CD14-positive monocyte (primary cell): ENCODE measurements at regions not wholly inside any gene's neighbourhood (a gene's known extent, or its start where the extent isn't known, plus 50 kb on each side); places are given as distances from the start of the nearest gene placed in this dataset.

ENCODE experiments used
- DNase-seq, 3 donors: peaks; one replicate each; pipeline ENCODE4 v3.0.0-alpha.2; 2011 to 2022
- H2AFZ ChIP-seq: 2 replicates; pipeline ENCODE4 v1.6.0; 2012; ENCODE audit warnings: mild to moderate bottlenecking, low read depth, low read length, inconsistent platforms; ENCODE audit not compliant: insufficient read depth, poor library complexity, severe bottlenecking
- H3K27ac ChIP-seq, 2 donors: 1 replicate in 1 of 2; 2 replicates in 1 of 2; pipeline ENCODE4 v1.5.1; 2012 to 2013; ENCODE audit warnings: low read length in 2 of 2, control low read depth in 1 of 2, inconsistent platforms in 1 of 2, low read depth in 1 of 2, mild to moderate bottlenecking in 1 of 2
- H3K27me3 ChIP-seq, 2 donors: one replicate each; pipeline versions ENCODE4 v1.6.0 to v1.6.1; 2011 to 2013; ENCODE audit warnings: low read length in 2 of 2; ENCODE audit not compliant: control insufficient read depth in 2 of 2, insufficient read depth in 2 of 2
- H3K36me3 ChIP-seq, 2 donors: replicated peaks in 1 of 2; 1 replicate in 1 of 2; 2 replicates in 1 of 2; pipeline versions ENCODE4 v1.5.1 to v1.6.1; 2012 to 2013; ENCODE audit warnings: low read length in 2 of 2, control low read depth in 1 of 2, inconsistent platforms in 1 of 2, mild to moderate bottlenecking in 1 of 2; ENCODE audit not compliant: insufficient read depth in 2 of 2, control insufficient read depth in 1 of 2
- H3K4me1 ChIP-seq, 2 donors: 1 replicate in 1 of 2; 2 replicates in 1 of 2; pipeline versions ENCODE4 v1.5.1 to v1.6.1; 2012 to 2013; ENCODE audit warnings: low read length in 2 of 2, control low read depth in 1 of 2, inconsistent platforms in 1 of 2, mild to moderate bottlenecking in 1 of 2, moderate library complexity in 1 of 2; ENCODE audit not compliant: insufficient read depth in 2 of 2, control insufficient read depth in 1 of 2
- H3K4me2 ChIP-seq: replicated peaks from 2 replicates; pipeline ENCODE3; 2012; ENCODE audit warnings: low read length, moderate library complexity, mild to moderate bottlenecking; ENCODE audit not compliant: poor library complexity, severe bottlenecking; ENCODE audit errors: extremely low read depth
- H3K4me3 ChIP-seq, 3 experiments: fragments of 200-600 bp in 1 of 3; sonication (generic) in 1 of 3; replicated peaks in 1 of 3; 1 replicate in 2 of 3; 2 replicates in 1 of 3; pipeline ENCODE4 v1.5.1; 2011 to 2013; ENCODE audit warnings: low read length in 3 of 3, mild to moderate bottlenecking in 3 of 3, control low read depth in 2 of 3, low read depth in 2 of 3, inconsistent platforms in 1 of 3, moderate library complexity in 1 of 3
- H3K79me2 ChIP-seq: 2 replicates; pipeline ENCODE4 v1.6.0; 2012; ENCODE audit warnings: mild to moderate bottlenecking, control low read depth, inconsistent platforms, low read length, moderate library complexity; ENCODE audit not compliant: insufficient read depth
- H3K9ac ChIP-seq: 2 replicates; pipeline ENCODE4 v1.6.0; 2017; ENCODE audit warnings: low read length, mild to moderate bottlenecking; ENCODE audit not compliant: insufficient read depth, poor library complexity, severe bottlenecking
- H3K9me3 ChIP-seq, 2 donors: replicated peaks in 1 of 2; 1 replicate in 1 of 2; 2 replicates in 1 of 2; pipeline versions ENCODE4 v1.5.1 to v1.6.1; 2012 to 2013; ENCODE audit warnings: low read length in 2 of 2, control low read depth in 1 of 2; ENCODE audit not compliant: control insufficient read depth in 1 of 2, insufficient read depth in 1 of 2
- H4K20me1 ChIP-seq: 2 replicates; pipeline ENCODE4 v1.6.0; 2012; ENCODE audit warnings: mild to moderate bottlenecking, low read length, control low read depth, moderate library complexity; ENCODE audit not compliant: insufficient read depth
- H3K27ac Mint-ChIP-seq, 7 donors: one replicate each; pipeline ENCODE4 v1.8.0; 2020; ENCODE audit warnings: mild to moderate bottlenecking in 7 of 7, mixed read lengths in 7 of 7, moderate library complexity in 6 of 7, inconsistent platforms in 2 of 7
- H3K27me3 Mint-ChIP-seq, 3 donors: one replicate each; pipeline ENCODE4 v1.8.0; 2021 to 2022; ENCODE audit warnings: low read depth in 3 of 3, mild to moderate bottlenecking in 3 of 3, mixed read lengths in 3 of 3, moderate library complexity in 3 of 3, inconsistent platforms in 1 of 3
- H3K36me3 Mint-ChIP-seq, 2 donors: one replicate each; pipeline ENCODE4 v1.8.0; 2020; ENCODE audit warnings: mixed read lengths in 2 of 2, inconsistent platforms in 1 of 2, mild to moderate bottlenecking in 1 of 2
- H3K4me1 Mint-ChIP-seq: one replicate; pipeline ENCODE4 v1.8.0; 2020; ENCODE audit warnings: mild to moderate bottlenecking, mixed read lengths
- H3K4me3 Mint-ChIP-seq, 2 donors: one replicate each; pipeline ENCODE4 v1.8.0; 2020; ENCODE audit warnings: mild to moderate bottlenecking in 2 of 2, mixed read lengths in 2 of 2, moderate library complexity in 1 of 2
- H3K9me3 Mint-ChIP-seq, 7 donors: one replicate each; pipeline ENCODE4 v1.8.0; 2020 to 2022; ENCODE audit warnings: mixed read lengths in 7 of 7, mild to moderate bottlenecking in 6 of 7, moderate library complexity in 6 of 7, inconsistent platforms in 2 of 7
- CTCF ChIP-seq: fragments of 200-600 bp; IDR thresholded peaks from one replicate; pipeline ENCODE4 v1.8.0; 2022; ENCODE audit warnings: antibody characterized with exemption, mild to moderate bottlenecking
- WGBS: methylation state at CpG from one replicate; pipeline ENCODE4 v1.1.5; 2013; ENCODE audit warnings: missing lambda C conversion rate; ENCODE audit not compliant: insufficient coverage; 5-methylcytosine and 5-hydroxymethylcytosine counted together
- intact Hi-C, 2 donors: fragments of 100-400 bp; cut with micrococcal nuclease; formaldehyde crosslinking; loops; one replicate each; pipeline versions ENCODE4 v1.15.0 to v1.15.1; 2023

GRCh38 chr2:100755441-100755840 lies 64.5 kb upstream of the NPAS2 start:
- Mint-ChIP-seq H3K4me3 (no peak overlapping the region), H3K27ac (no peak overlapping the region), H3K4me1 (peaks cover 13% of the 10 kb centered on the region), H3K27me3 (peaks cover 3 to 18% (median 7%) of the 10 kb centered on the region in 3 donors), H3K9me3 (peaks cover 0 to 7% (median 5%) of the 10 kb centered on the region in 7 donors), H3K36me3 (no peaks in the 10 kb centered on the region)
- TF ChIP-seq CTCF = no peak
- no peaks in the 10 kb centered on the region for H3K9me3 ChIP-seq
- H2AFZ ChIP-seq = no peak overlapping the region
- H3K27me3 ChIP-seq = peaks cover 0 to 11% of the 10 kb centered on the region in 2 donors
- DNase-seq = no peak
- intact Hi-C loops = no loop called here
- H3K79me2 ChIP-seq = no peaks in the 10 kb centered on the region
- H3K4me3 ChIP-seq = no peak overlapping the region
- no peak overlapping the region for H3K9ac ChIP-seq
- no peak overlapping the region for H3K27ac ChIP-seq
- no peaks in the 10 kb centered on the region for H3K36me3 ChIP-seq
- no peaks in the 10 kb centered on the region for H4K20me1 ChIP-seq
- whole genome bisulfite sequencing = no CpG with 5 or more reads among the region's 2 CpGs
- H3K4me2 ChIP-seq = no peak overlapping the region
- H3K4me1 ChIP-seq = peaks cover 9 to 17% of the 10 kb centered on the region in 2 donors

- DNase-seq = no peak
- Histone ChIP-seq H4K20me1 (no peaks in the 10 kb centered on the region), H3K27me3 (peaks cover 0 to 11% of the 10 kb centered on the region in 2 donors), H3K4me1 (peaks cover 9 to 16% of the 10 kb centered on the region in 2 donors), H3K36me3 (no peaks in the 10 kb centered on the region), H3K9ac (no peak overlapping the region), H3K27ac (no peak overlapping the region), H3K4me3 (no peak overlapping the region), H3K9me3 (no peaks in the 10 kb centered on the region), H3K79me2 (no peaks in the 10 kb centered on the region), H2AFZ (no peak overlapping the region), H3K4me2 (no peak overlapping the region)
- intact Hi-C loops = no loop called here
- no peaks in the 10 kb centered on the region for H3K36me3 Mint-ChIP-seq
- no peak for TF ChIP-seq CTCF
- WGBS = no CpG with 5 or more reads among the region's 1 CpG
- H3K9me3 Mint-ChIP-seq = peaks cover 0 to 6% (median 4%) of the 10 kb centered on the region in 7 donors
- no peak overlapping the region for H3K4me3 Mint-ChIP-seq
- no peak overlapping the region for H3K27ac Mint-ChIP-seq
- H3K4me1 Mint-ChIP-seq = peaks cover 12% of the 10 kb centered on the region
- H3K27me3 Mint-ChIP-seq = peaks cover 4 to 12% (median 8%) of the 10 kb centered on the region in 3 donors
These were observed 63.2 kb upstream of the NPAS2 start for GRCh38 chr2:100756704-100757103.
